Urothelium cell line (cell line): ENCODE measurements at regions not wholly inside any gene's neighbourhood (a gene's known extent, or its start where the extent isn't known, plus 50 kb on each side); places are given as distances from the start of the nearest gene placed in this dataset.

Experiments used
- DNase-seq: peaks from one replicate; pipeline ENCODE4 v3.0.0; 2011; ENCODE audit warnings: low spot score, mixed read lengths
- FAIRE-seq: peaks from 2 replicates; lab custom pipeline; 2011; peaks lifted over from hg19 to GRCh38; lab: Jason Lieb, UNC

- no peak for DNase-seq
Measured at GRCh38 chr6:33952016-33952415, 148.2 kb upstream of the MLN start.

DNA sequence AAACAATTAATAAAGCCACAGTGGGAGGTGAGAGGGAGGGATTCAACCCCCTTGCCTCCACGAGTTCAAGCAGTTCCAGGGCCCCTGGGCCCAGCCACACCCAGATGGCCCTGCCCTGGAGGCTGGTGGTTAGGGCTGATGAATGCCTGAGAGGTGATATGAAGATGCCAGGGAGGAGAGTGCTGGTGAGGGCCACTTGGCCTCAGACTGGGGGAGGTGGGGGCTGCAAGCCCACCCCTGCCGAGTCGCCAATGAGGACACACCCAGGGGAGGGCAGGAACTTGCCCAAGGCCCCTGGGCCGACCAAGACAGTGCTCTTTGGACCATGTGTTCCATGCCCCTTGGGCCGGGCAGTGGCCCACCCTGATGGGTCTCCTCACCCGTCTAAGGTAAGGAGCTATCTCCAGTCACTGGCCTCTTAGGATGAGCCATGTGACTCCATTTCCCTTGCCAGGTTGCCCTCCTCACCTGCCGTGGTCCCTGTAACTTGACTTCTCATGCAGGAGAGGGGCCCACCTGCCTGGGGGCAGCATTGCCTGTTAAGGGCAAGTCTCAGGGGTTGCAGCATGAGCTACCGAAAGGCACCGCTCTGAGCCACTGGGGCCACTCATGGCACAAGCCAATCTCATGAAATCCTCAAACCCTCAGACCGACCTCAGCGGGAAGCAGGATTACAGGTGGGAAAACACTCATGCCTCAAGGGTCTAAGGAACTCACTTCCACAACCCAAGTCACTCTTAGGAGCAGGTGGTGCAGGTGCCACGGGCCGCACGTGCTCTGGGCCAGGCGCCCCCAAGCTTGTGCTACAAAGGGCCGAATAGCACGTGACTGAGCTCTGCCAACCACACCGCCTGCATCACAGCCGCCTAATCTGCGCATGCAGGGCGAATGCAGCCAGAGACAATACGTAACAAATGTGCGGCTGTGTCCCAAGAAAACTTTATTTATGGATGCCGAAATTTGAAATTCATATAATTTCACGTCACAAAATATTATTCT lies 147.4 kb upstream of the MLN start:
- no peak for DNase-seq
- FAIRE-seq, result no peak

More at GRCh38 chr6:33952016-33952415, 148.2 kb upstream of the MLN start:
- FAIRE-seq, result no peak

- DNase-seq (no peak), FAIRE-seq (no peak)
Measured at GRCh38 chr6:33950472-33950881, 146.7 kb upstream of the MLN start.

GRCh38 chr6:33949877-33950435 lies 146.2 kb upstream of the MLN start:
- no peak for FAIRE-seq
- DNase-seq, result no peak

GRCh38 chr6:33949111-33949510 lies 145.3 kb upstream of the MLN start:
- DNase-seq (no peak), FAIRE-seq (no peak)

DNA sequence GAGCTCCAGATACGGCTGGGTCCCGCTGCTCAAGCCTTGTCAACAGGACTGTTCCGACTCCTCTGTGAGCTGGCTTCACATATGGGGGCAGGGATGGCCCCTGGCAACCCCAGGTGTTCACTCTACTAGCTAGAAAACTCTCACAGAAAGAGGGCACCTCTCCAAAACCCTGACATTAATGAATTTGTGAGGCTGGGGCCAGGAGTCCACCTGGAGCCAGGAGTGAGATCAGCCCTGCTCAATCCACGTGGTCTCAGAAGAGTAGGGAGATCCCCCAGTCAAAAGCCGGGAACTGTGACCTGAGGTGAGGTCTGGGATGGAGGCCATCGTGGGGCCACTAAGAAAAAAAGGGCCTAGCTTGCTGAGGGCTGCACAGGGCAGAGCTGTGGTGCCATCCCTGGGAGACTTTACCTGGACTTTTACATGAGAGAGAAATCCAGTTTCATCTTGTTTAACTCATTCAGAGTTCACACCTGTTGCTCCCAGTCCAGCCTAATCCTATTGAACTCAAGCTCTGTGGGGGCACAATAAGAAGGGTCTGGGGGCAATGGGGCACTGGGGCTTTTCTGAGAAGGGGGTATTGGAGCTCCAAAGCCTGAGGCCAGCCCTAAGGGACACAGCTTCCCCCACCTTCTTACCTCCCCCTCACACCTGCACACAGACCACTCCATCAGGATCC lies 144.3 kb upstream of the MLN start:
- no peak for FAIRE-seq

GRCh38 chr6:33947047-33947446 lies 143.2 kb upstream of the MLN start:
- no peak for DNase-seq
- no peak for FAIRE-seq

More for the DNA sequence above, 144.3 kb upstream of the MLN start:
- DNase-seq, result no peak

DNA sequence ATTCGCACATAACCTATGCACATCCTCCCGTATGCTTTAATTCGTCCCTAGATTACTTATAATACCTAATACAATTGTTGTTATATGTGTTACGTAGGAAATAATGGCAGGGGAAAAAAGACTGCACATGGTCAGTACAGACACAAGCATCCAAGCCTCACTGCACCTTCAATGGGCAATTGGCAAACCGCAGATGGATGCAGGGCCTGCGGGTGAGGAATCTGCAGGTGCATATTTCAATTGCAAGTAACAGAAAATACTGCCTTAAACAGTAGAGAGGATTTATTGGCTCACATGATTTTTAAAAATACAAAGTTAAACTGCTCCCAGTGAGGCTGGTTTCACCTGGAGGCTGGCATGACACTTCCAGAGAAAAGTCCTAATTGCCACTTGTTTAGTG lies 142.1 kb upstream of the MLN start:
- no peak for DNase-seq
- no peak for FAIRE-seq

DNA sequence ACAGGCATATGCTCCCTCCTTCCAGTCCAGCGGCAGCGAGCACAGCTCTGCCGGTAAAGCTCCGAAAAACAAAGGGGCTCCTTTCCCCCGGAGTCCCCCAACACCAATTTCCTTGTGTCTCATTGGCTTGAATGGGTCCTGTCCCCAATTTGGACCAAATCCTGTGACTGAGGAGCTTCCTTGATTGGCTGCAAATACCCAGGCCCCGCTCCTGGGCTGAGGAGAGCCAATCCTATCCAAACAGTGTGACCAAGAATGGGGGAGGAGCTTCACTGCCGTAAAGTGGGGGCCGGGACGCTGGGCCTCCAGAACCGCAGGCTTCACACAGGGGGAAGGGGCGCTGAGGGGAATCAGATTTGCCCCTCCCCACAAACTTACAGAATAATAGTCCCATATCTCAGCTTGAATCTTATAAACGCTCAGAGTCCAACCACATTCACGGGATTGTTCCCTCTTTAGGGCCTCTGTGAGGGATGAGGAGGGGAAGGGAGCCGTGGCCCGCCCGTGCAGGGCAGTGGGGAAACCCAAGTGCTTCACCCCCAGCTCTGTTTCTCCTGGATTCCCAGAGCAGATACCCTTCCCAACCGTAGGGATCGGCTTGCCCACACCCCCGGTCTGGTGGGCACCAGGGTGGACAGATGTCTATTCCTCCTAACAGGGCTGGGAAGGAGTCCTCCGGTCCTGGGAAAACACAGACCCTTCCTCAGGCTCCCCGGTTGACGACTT lies 141.0 kb upstream of the MLN start:
- no peak for DNase-seq
- FAIRE-seq, result no peak

DNA sequence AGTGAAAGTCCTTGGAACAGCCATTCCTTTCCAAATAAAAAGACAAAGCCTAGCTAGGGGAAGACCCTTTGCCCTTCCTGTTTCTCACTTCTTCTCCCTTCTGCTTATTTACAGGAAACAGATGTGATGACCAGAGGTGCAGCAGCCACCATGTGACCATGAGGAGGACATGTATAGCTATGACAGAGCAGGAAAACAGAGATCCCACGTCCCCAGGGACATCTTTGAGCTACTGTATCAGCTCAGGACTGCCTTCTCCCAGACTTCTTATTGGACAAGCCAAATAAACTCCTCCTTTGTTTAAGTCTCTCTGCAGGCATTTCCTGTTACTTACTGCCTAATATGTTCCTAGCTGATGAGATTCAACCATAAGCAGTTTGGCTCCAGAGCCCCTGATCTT lies 133.1 kb upstream of the MLN start:
- FAIRE-seq (no peak), DNase-seq (no peak)

GRCh38 chr6:33935439-33936080 lies 131.8 kb upstream of the MLN start:
- DNase-seq, result no peak
- no peak for FAIRE-seq

DNA sequence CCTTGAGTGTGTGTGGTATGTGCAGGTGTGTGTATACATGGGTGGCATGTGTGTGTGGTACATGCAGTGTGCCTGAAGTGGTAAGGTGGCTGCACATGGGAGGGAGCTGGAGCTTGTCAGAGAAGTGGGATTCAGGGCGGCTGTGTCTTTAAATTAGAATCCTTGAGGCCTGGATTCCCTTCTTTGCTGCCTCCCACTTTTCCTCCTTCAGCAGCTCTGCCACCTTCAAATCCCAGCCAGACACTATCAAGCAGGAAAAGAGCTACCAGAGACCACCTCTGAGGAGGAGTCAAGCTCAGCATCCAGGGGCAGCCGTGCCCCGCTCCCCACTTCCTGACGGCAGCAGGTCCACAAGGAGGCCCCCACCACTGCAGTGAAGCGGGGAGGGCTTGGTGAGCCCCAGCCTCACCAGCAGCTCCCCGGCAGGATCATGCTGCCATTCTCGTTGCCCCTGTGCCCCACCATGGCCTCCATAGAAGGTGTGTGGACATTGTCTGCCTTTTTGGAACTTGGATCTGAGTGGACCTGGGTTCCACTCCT lies 131.0 kb upstream of the MLN start:
- no peak for FAIRE-seq
- DNase-seq, result no peak

DNA sequence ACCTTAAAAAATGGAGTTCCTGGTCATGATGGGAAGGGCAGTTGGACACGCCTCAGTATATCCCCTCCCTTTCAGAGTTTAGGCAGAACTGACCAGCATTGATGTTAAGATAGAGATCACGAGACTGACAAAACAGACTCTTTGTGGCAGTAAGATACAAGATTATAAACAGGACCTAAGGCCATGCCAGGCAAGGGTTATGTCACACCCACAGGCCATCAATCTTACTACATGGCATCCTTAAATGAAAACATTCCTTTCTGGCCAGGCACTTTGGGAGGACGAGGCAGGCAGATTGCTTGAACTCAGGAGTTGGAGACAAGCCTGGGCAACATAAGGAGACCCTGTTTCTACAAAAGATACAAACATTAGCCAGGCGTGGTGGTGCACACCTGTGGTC lies 129.3 kb upstream of the MLN start:
- FAIRE-seq, result no peak
- DNase-seq, result no peak

GRCh38 chr6:33931799-33932198 lies 128.0 kb upstream of the MLN start:
- DNase-seq (no peak), FAIRE-seq (no peak)

DNA sequence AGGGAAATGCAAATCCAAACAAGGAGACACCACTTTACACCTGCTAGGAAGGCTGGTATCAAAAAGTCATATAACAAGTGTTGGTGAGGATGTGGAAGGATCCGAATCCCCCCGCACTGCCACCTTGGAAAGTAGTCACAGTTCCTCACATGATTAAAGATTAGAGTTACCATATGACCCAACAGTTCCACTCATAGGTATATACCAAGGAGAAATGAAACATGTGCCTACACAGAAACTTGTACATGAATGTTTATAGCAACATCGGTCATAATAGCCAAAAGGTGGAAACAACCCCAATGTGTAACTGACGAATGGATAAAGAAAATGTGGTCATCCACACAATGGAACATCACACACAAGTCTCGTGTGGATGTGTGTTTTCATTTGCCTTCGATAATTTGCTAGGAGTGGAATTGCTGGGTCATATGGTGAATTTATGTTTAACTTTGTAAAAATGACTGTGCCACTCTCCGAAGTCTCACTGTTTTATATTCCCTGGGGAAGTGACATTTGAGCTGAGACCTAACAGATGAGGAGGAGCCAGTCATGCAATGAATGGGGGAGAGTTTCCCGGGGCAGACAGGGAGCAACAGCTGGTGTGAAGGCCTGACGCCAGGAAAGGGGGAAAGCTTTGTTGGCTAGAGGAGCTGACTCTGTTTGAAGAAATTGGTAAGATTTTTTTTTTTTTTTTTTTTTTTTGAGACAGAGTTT lies 125.9 kb upstream of the MLN start:
- FAIRE-seq (no peak), DNase-seq (no peak)

GRCh38 chr6:33927616-33928015 lies 123.8 kb upstream of the MLN start:
- DNase-seq (no peak), FAIRE-seq (no peak)

GRCh38 chr6:33927112-33927511 lies 123.3 kb upstream of the MLN start:
- FAIRE-seq, result no peak
- no peak for DNase-seq

- DNase-seq, result no peak
- no peak for FAIRE-seq
Measured at GRCh38 chr6:33926451-33926850, 122.6 kb upstream of the MLN start.

- FAIRE-seq (no peak), DNase-seq (no peak)
Measured at GRCh38 chr6:33925936-33926335, 122.1 kb upstream of the MLN start.

GRCh38 chr6:33925210-33925609 lies 121.4 kb upstream of the MLN start:
- FAIRE-seq, result no peak
- no peak for DNase-seq
